GM21723 (cell line): ENCODE measurements at regions not wholly inside any gene's neighbourhood (a gene's known extent, or its start where the extent isn't known, plus 50 kb on each side); places are given as distances from the start of the nearest gene placed in this dataset.

Source experiments
- ATAC-seq: cut with Tn5 transposase; IDR thresholded peaks from one replicate; pipeline ENCODE4 v1.9.1; 2021; ENCODE audit warnings: mild to moderate bottlenecking, moderate library complexity; ENCODE audit not compliant: unreplicated experiment

- ATAC-seq, result no peak
These were observed 469.8 kb downstream of the BMP2 start for GRCh38 chr20:7237251-7237650.

- ATAC-seq, result no peak
These were observed 473.0 kb downstream of the BMP2 start for GRCh38 chr20:7240490-7240889.

GRCh38 chr20:7248281-7249201, 481.1 kb downstream of the BMP2 start:
- no peak for ATAC-seq

- ATAC-seq, result no peak
These were observed 482.9 kb downstream of the BMP2 start for GRCh38 chr20:7250337-7250736.

- no peak for ATAC-seq
These were observed 489.6 kb downstream of the BMP2 start for GRCh38 chr20:7257099-7257498.

GRCh38 chr20:7257692-7258466, 490.4 kb downstream of the BMP2 start:
- ATAC-seq, result no peak

- ATAC-seq, result no peak
These were observed 495.3 kb downstream of the BMP2 start for GRCh38 chr20:7262803-7263202.

- no peak for ATAC-seq
These were observed 496.7 kb downstream of the BMP2 start for GRCh38 chr20:7264137-7264536.

- no peak for ATAC-seq
These were observed 502.0 kb downstream of the BMP2 start for GRCh38 chr20:7269452-7269851.

GRCh38 chr20:7272512-7272911, 505.0 kb downstream of the BMP2 start:
- no peak for ATAC-seq

GRCh38 chr20:7274870-7275269, 507.4 kb downstream of the BMP2 start:
- ATAC-seq, result no peak

GRCh38 chr20:7275645-7276237, 508.3 kb downstream of the BMP2 start:
- ATAC-seq, result no peak

- ATAC-seq, result no peak
These were observed 518.6 kb downstream of the BMP2 start for GRCh38 chr20:7285918-7286556.

- no peak for ATAC-seq
These were observed 523.9 kb downstream of the BMP2 start for GRCh38 chr20:7291323-7291943.

- ATAC-seq, result no peak
These were observed 524.5 kb downstream of the BMP2 start for GRCh38 chr20:7291946-7292345.

- no peak for ATAC-seq
These were observed 527.4 kb downstream of the BMP2 start for GRCh38 chr20:7294816-7295360.

- no peak for ATAC-seq
These were observed 534.3 kb downstream of the BMP2 start for GRCh38 chr20:7301807-7302206.

GRCh38 chr20:7302250-7302649, 534.8 kb downstream of the BMP2 start:
- ATAC-seq, result no peak

GRCh38 chr20:7305976-7306375, 538.5 kb downstream of the BMP2 start:
- ATAC-seq, result no peak

- no peak for ATAC-seq
These were observed 540.7 kb downstream of the BMP2 start for GRCh38 chr20:7308163-7308562.
